ENCODE measurements at regions not wholly inside any gene's neighbourhood (a gene's known extent, or its start where the extent isn't known, plus 50 kb on each side); places are given as distances from the start of the nearest gene placed in this dataset.

GRCh38 chr13:76808927-76809326 is 77.3 kb downstream of the KCTD12 start:
- no peak for TF ChIP-seq CTCF (conservative IDR thresholded peaks at IDR 0.05; ENCODE audit: low read depth, low read length)
- H3K4me3 ChIP-seq (ENCODE audit: low read depth, low read length), result no peak overlapping the region
- no peak for DNase-seq (ENCODE audit: low read depth)

DNA sequence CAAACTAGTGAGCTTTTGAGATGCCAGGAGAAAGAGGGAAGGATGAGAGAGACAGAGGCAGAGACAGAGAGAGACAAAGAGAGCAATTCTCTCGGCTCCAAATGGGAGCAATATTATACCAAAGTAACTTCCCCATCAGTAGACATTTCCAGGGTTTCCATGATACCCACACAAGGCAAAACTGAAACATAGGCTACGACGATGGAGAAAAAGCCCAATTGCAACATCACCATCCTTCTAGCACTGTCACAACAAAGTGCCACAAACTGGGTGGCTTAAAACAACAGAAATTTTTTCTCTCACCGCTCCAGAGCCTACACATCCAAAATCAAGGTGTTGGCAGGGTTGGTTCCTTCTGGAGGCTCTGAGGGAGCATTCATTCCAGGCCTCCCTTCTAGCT is 81.4 kb downstream of the KCTD12 start:
- no peak for DNase-seq (ENCODE audit: low read depth)
- no peak overlapping the region for H3K4me3 ChIP-seq (ENCODE audit: low read depth, low read length)
- TF ChIP-seq CTCF (conservative IDR thresholded peaks at IDR 0.05; ENCODE audit: low read depth, low read length), result no peak

DNA sequence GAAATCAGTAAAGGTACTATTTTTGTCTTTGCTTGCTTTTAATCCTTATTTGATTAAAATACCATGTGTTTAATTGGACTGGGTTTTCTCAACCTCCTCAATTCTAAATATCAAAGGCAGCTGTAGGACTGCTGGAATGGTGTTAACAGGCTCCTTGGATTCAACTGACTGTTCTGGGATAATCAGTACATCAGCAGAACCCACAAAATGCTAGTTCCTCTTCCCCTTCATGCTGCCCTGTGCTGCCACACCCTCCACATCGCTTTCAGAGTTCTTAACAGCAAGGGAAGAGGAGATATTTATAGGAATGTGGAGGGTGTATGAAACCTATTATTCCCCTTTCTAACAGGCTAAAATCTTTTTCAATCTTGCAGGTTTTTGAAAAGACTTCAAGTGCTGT is 82.4 kb downstream of the KCTD12 start:
- DNase-seq (ENCODE audit: low read depth), result no peak
- no peak overlapping the region for H3K4me3 ChIP-seq (ENCODE audit: low read depth, low read length)
- no peak for TF ChIP-seq CTCF (conservative IDR thresholded peaks at IDR 0.05; ENCODE audit: low read depth, low read length)

- H3K4me3 ChIP-seq (ENCODE audit: low read depth, low read length), result no peak overlapping the region
- no peak for TF ChIP-seq CTCF (conservative IDR thresholded peaks at IDR 0.05; ENCODE audit: low read depth, low read length)
- no peak for DNase-seq (ENCODE audit: low read depth)
Observed at GRCh38 chr13:76800943-76801342, 85.3 kb downstream of the KCTD12 start.

DNA sequence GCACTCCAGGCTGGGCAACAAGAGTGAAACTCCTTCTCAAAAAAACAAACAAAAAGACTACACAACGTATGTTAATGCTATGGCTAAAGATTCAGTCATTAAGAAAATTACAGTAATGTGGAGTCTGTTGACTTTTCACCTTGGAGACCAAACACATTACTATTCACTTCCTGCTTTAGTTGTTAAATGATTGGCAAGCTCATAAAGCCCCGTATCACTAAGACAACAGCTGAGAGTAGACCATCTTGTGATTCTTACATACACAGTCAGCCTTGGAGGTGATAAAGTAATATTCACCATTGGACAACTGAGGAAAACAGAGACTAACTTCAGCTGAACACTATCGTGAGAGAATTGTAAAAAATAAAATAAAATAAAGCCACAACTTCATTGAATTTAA is 86.5 kb downstream of the KCTD12 start:
- DNase-seq (ENCODE audit: low read depth), result peak; percentile 56
- TF ChIP-seq CTCF (conservative IDR thresholded peaks at IDR 0.05; ENCODE audit: low read depth, low read length), result no peak
- no peak overlapping the region for H3K4me3 ChIP-seq (ENCODE audit: low read depth, low read length)

DNA sequence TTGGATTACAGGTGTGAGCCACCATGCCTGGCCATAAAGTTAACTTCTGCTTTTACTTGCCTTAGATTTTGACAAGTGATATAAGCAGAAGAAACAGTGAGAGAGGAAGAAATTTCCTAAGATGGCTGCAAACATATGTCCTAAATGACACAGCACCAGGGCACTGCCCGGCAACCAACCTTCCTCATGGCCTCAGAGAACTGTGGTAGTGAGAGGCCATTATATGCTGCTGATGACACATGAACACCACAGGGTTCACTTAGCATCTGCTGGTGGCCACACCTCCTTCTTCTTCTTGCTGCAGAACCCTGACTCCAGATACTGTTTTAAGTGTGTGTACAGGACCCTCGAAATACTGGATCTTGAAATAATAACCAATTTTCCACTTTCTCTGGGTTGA is 88.2 kb downstream of the KCTD12 start:
- no peak overlapping the region for H3K4me3 ChIP-seq (ENCODE audit: low read depth, low read length)
- no peak for DNase-seq (ENCODE audit: low read depth)
- TF ChIP-seq CTCF (conservative IDR thresholded peaks at IDR 0.05; ENCODE audit: low read depth, low read length), result no peak

GRCh38 chr13:76797361-76797760 is 88.8 kb downstream of the KCTD12 start:
- TF ChIP-seq CTCF (conservative IDR thresholded peaks at IDR 0.05; ENCODE audit: low read depth, low read length), result no peak

More at GRCh38 chr13:76797361-76797760, 88.8 kb downstream of the KCTD12 start:
- no peak for DNase-seq (ENCODE audit: low read depth)
- H3K4me3 ChIP-seq (ENCODE audit: low read depth, low read length), result no peak overlapping the region
